DND-41 (cell line): ENCODE measurements at regions not wholly inside any gene's neighbourhood (a gene's known extent, or its start where the extent isn't known, plus 50 kb on each side); places are given as distances from the start of the nearest gene placed in this dataset.

Source experiments
- ATAC-seq: fragments of 200-7000 bp; cut with Tn5 transposase; 3 replicates; pipeline ENCODE4 v1.9.1; 2021; ENCODE audit warnings: low read depth; ENCODE audit not compliant: insufficient read depth
- DNase-seq: peaks from one replicate; pipeline ENCODE4 v3.0.0-alpha.2; 2020
- H2AFZ ChIP-seq: 2 replicates; pipeline ENCODE4 v1.6.0; 2012; ENCODE audit warnings: low read depth, low read length
- H3K27ac ChIP-seq: 2 replicates; pipeline ENCODE4 v1.5.1; 2012; ENCODE audit warnings: low read length, inconsistent platforms
- H3K27me3 ChIP-seq: fragments of 200-600 bp; sonication (generic); 2 replicates; pipeline ENCODE4 v1.6.0; 2012; ENCODE audit warnings: low read length, mild to moderate bottlenecking, inconsistent platforms; ENCODE audit not compliant: insufficient read depth, poor library complexity
- H3K36me3 ChIP-seq: 2 replicates; pipeline ENCODE4 v1.5.1; 2012; ENCODE audit warnings: low read length, inconsistent platforms; ENCODE audit not compliant: insufficient read depth
- H3K4me1 ChIP-seq: 2 replicates; pipeline ENCODE4 v1.5.1; 2012; ENCODE audit warnings: mild to moderate bottlenecking, low read length; ENCODE audit not compliant: insufficient read depth
- H3K4me2 ChIP-seq: 2 replicates; pipeline ENCODE4 v1.6.0; 2012; ENCODE audit warnings: mild to moderate bottlenecking, moderate library complexity, low read length, inconsistent platforms; ENCODE audit not compliant: insufficient read depth
- H3K4me3 ChIP-seq, 2 experiments: fragments of 200-600 bp in 1 of 2; shearing (Covaris generic) in 1 of 2; 2 replicates each; pipeline ENCODE4 v1.5.1; 2012 to 2016; ENCODE audit warnings: inconsistent platforms in 2 of 2, low read length in 2 of 2, mild to moderate bottlenecking in 2 of 2, low read depth in 1 of 2, moderate library complexity in 1 of 2
- H3K79me2 ChIP-seq: 2 replicates; pipeline ENCODE4 v1.6.0; 2012; ENCODE audit warnings: low read length, inconsistent platforms; ENCODE audit not compliant: insufficient read depth
- H3K9ac ChIP-seq: 2 replicates; pipeline ENCODE4 v1.6.0; 2012; ENCODE audit warnings: low read depth, mild to moderate bottlenecking, inconsistent platforms, low read length, moderate library complexity
- H3K9me3 ChIP-seq: 2 replicates; pipeline ENCODE4 v1.5.1; 2012; ENCODE audit warnings: low read length, moderate library complexity, mild to moderate bottlenecking, inconsistent platforms; ENCODE audit not compliant: insufficient read depth, severe bottlenecking
- H4K20me1 ChIP-seq: 2 replicates; pipeline ENCODE4 v1.6.0; 2012; ENCODE audit warnings: low read length; ENCODE audit not compliant: insufficient read depth
- EZH2 ChIP-seq: IDR thresholded peaks from 3 replicates; pipeline ENCODE4 v1.6.1; 2012; ENCODE audit warnings: borderline replicate concordance, low read depth, mild to moderate bottlenecking, moderate library complexity, low read length, inconsistent platforms; ENCODE audit not compliant: severe bottlenecking
- TF ChIP-seq, protein P1 (sequence below): IDR thresholded peaks from 2 replicates; pipeline ENCODE4 v1.5.1; 2012; ENCODE audit warnings: borderline replicate concordance, low read length, moderate library complexity, mild to moderate bottlenecking; ENCODE audit not compliant: poor library complexity, severe bottlenecking; ENCODE audit errors: extremely low read depth

DNA sequence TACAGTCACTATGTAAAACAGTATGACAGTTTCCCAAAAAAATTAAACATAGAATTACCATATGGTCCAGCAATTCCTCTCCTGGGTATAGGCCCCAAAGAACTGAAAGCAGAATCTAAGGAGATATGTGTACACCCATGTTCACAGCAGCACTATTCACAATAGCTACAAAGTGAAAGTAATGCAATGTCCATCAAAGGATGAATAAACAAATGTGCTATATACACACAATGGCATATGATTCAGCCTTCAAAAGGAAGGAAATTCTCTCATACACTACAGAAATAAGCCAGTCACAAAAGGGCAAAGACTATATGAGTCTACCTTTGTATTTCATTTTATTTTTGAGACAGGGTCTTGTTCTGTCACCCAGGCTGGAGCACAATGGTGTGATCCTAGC is 120.4 kb downstream of the TOMM20 start:
- peaks cover 28% of the 10 kb centered on the region for H3K4me1 ChIP-seq
- DNase-seq (no peak), ATAC-seq (no peak)
- H3K9ac ChIP-seq: no peak overlapping the region
- H4K20me1 ChIP-seq: no peaks in the 10 kb centered on the region
- H3K4me3 ChIP-seq: no peak overlapping the region
- peaks cover 2% of the 10 kb centered on the region for H3K9me3 ChIP-seq
- no peaks in the 10 kb centered on the region for H3K27me3 ChIP-seq
- no peak overlapping the region for H3K27ac ChIP-seq
- H2AFZ ChIP-seq: no peak overlapping the region
- no peak overlapping the region for H3K4me2 ChIP-seq
- no peaks in the 10 kb centered on the region for H3K36me3 ChIP-seq
- TF ChIP-seq EZH2: no peak
- TF ChIP-seq, protein P1, sequence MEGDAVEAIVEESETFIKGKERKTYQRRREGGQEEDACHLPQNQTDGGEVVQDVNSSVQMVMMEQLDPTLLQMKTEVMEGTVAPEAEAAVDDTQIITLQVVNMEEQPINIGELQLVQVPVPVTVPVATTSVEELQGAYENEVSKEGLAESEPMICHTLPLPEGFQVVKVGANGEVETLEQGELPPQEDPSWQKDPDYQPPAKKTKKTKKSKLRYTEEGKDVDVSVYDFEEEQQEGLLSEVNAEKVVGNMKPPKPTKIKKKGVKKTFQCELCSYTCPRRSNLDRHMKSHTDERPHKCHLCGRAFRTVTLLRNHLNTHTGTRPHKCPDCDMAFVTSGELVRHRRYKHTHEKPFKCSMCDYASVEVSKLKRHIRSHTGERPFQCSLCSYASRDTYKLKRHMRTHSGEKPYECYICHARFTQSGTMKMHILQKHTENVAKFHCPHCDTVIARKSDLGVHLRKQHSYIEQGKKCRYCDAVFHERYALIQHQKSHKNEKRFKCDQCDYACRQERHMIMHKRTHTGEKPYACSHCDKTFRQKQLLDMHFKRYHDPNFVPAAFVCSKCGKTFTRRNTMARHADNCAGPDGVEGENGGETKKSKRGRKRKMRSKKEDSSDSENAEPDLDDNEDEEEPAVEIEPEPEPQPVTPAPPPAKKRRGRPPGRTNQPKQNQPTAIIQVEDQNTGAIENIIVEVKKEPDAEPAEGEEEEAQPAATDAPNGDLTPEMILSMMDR: no peak
- H3K79me2 ChIP-seq: no peaks in the 10 kb centered on the region

DNA sequence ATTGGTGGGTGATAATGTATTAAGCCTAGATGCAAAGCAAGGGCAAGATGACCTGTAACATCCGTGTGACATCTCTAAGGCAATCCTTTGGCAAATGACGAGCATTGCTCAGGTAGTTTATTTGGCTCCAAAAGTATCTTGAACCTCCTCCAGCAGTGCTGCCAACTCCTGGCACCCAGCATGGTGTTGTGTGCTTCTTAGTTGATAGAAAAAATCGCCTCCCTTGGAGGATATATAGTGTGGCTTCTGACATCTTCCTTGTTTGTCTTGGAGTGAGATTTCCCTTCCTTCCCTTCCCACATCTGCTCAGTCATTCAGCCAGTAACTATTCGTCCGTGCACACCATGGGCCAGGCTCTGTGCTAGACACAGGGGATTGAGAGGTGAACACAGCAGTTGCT is 121.8 kb downstream of the TOMM20 start:
- Histone ChIP-seq H3K79me2 (no peaks in the 10 kb centered on the region), H3K4me2 (no peak overlapping the region), H3K4me1 (peaks cover 18% of the 10 kb centered on the region), H3K27ac (no peak overlapping the region), H3K4me3 (no peak overlapping the region), H3K27me3 (no peaks in the 10 kb centered on the region), H4K20me1 (no peaks in the 10 kb centered on the region), H3K36me3 (no peaks in the 10 kb centered on the region), H3K9me3 (peaks cover 2% of the 10 kb centered on the region), H2AFZ (no peak overlapping the region), H3K9ac (no peak overlapping the region)
- TF ChIP-seq, protein P1: no peak
- TF ChIP-seq EZH2: no peak
- no peak for DNase-seq
- no peak for ATAC-seq

DNA sequence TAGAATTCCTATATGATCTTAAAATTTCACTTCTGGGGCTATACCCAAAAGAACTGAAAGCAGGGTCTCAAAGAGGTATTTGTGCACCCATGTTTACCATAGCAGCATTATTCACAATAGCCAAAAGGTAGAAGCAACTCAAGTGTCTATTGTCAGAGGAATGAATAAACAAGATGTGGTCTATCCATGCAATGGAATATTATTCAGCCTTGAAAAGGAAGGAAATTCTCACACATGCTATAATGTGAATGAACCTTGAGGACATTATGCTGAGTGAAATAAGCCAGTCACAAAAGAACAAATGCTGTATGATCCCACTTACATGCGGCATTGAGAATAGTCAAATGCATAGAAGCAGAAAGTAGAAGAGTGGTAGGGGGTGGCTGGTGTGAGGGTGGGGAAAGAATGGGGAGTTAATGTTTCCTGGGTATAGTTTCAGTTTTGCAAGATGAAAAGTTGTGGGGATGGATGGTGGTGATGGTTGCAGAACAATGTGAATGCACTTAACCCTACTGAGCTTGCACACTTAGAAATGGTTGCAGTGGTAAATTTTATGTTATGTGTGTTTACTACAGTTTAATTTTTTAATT is 122.4 kb downstream of the TOMM20 start:
- Histone ChIP-seq H3K4me2 (no peak overlapping the region), H3K36me3 (no peaks in the 10 kb centered on the region), H3K27me3 (no peaks in the 10 kb centered on the region), H3K79me2 (no peaks in the 10 kb centered on the region), H3K4me3 (no peak overlapping the region), H3K27ac (no peak overlapping the region), H3K4me1 (peaks cover 12% of the 10 kb centered on the region), H3K9me3 (peaks cover 2% of the 10 kb centered on the region), H4K20me1 (no peaks in the 10 kb centered on the region), H2AFZ (no peak overlapping the region), H3K9ac (no peak overlapping the region)
- ATAC-seq (peak; percentile 50; the same call in 2 of the 3 replicates), DNase-seq (no peak)
- TF ChIP-seq EZH2: no peak
- TF ChIP-seq, protein P1: no peak

DNA sequence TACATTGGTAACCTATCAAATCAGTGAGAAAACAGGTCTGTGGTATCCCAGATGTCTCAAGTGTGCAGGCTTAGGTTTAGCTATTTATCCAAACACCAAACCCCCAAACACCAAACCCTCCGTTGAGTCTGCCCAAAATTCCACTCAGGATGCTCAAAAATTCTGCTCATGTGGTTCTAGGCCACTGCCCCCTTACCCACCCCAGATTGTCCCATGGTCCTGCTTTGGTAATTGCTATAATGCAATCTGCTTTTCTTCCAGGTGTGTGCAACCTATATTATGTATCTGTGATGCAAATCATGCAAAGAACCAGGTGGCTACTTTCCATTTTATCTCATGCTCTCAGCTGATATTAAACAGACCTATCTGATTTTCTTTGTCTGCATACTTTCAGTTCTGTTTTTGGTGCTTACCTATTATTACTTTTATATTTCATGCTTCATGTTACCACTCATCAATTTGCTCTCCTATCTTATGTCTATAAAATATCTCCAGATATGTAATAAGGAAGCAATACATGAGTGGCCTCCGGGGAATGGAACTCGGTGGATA is 123.7 kb downstream of the TOMM20 start:
- no peaks in the 10 kb centered on the region for H3K27me3 ChIP-seq
- H3K4me2 ChIP-seq: no peak overlapping the region
- TF ChIP-seq, protein P1: no peak
- TF ChIP-seq EZH2: no peak
- no peak overlapping the region for H3K27ac ChIP-seq
- no peaks in the 10 kb centered on the region for H3K4me1 ChIP-seq
- DNase-seq (no peak), ATAC-seq (no peak)
- no peak overlapping the region for H3K9ac ChIP-seq
- no peak overlapping the region for H3K4me3 ChIP-seq
- no peaks in the 10 kb centered on the region for H3K79me2 ChIP-seq
- no peaks in the 10 kb centered on the region for H3K36me3 ChIP-seq
- H3K9me3 ChIP-seq: peaks cover 2% of the 10 kb centered on the region
- H4K20me1 ChIP-seq: no peaks in the 10 kb centered on the region
- no peak overlapping the region for H2AFZ ChIP-seq
